Upper lobe of left lung (tissue), 6 donors: ENCODE measurements at regions not wholly inside any gene's neighbourhood (a gene's known extent, or its start where the extent isn't known, plus 50 kb on each side); places are given as distances from the start of the nearest gene placed in this dataset.

Source experiments
- ATAC-seq, 2 donors: fragments of 200-7000 bp; cut with Tn5 transposase; one replicate each; pipeline ENCODE4 v1.9.1; 2022; ENCODE audit warnings: mild to moderate bottlenecking in 2 of 2, moderate library complexity in 2 of 2; ENCODE audit not compliant: low FRiP score in 2 of 2
- DNase-seq, 2 donors: peaks; one replicate each; pipeline ENCODE4 v3.0.0-alpha.2; 2019 to 2020
- H3K27ac ChIP-seq, 4 donors: fragments of 200-600 bp; sonication (generic); one replicate each; pipeline ENCODE4 v1.5.1; 2016 to 2019
- H3K27me3 ChIP-seq, 4 donors: fragments of 200-600 bp; sonication (generic); one replicate each; pipeline ENCODE4 v1.5.1; 2017 to 2019
- H3K36me3 ChIP-seq, 4 donors: fragments of 200-600 bp; sonication (generic); one replicate each; pipeline ENCODE4 v1.5.1; 2016 to 2019
- H3K4me1 ChIP-seq, 4 donors: fragments of 200-600 bp; sonication (generic); one replicate each; pipeline ENCODE4 v1.5.1; 2018 to 2019
- H3K4me3 ChIP-seq, 4 donors: fragments of 200-600 bp; sonication (generic); one replicate each; pipeline ENCODE4 v1.5.1; 2017 to 2019; ENCODE audit warnings: mild to moderate bottlenecking in 2 of 4, moderate library complexity in 1 of 4
- H3K9me3 ChIP-seq, 4 donors: fragments of 200-600 bp; sonication (generic); one replicate each; pipeline ENCODE4 v1.5.1; 2018 to 2019
- CTCF ChIP-seq, 6 experiments: fragments of 450-650 bp in 4 of 6; fragments of 200-600 bp in 2 of 6; sonication (generic) in 2 of 6; IDR thresholded peaks; one replicate each; pipeline ENCODE4 v1.5.1; 2016 to 2019; ENCODE audit warnings: antibody characterized with exemption in 6 of 6
- EP300 ChIP-seq, 4 donors: sonication (generic); formaldehyde crosslinking; IDR thresholded peaks; one replicate each; pipeline ENCODE4 v1.5.1; 2017; ENCODE audit warnings: antibody characterized with exemption in 4 of 4, control low read depth in 2 of 4
- POLR2A ChIP-seq, 4 donors: fragments of 450-650 bp; IDR thresholded peaks; one replicate each; pipeline ENCODE4 v1.5.1; 2016 to 2017; ENCODE audit warnings: antibody characterized with exemption in 4 of 4, mild to moderate bottlenecking in 2 of 4
- POLR2AphosphoS5 ChIP-seq, 2 donors: sonication (generic); formaldehyde crosslinking; IDR thresholded peaks; one replicate each; pipeline ENCODE4 v1.5.1; 2017; ENCODE audit warnings: antibody characterized with exemption in 2 of 2
- WGBS, 2 donors: methylation state at CpG; one replicate each; pipeline ENCODE4 v1.1.5; 2017 to 2018; 5-methylcytosine and 5-hydroxymethylcytosine counted together
- donor health status: DM: no; HTN: no; CAD: no; lungs with moderate emphysema.
- donor health status: DM: no; HTN: yes; CAD: no; lungs with severe emphysema.

GRCh38 chr5:141800617-141801016 is 77.6 kb downstream of the PCDH1 start:
- Histone ChIP-seq H3K4me1 (peaks cover 13 to 20% (median 16%) of the 10 kb centered on the region in 4 donors), H3K27ac (no peak overlapping the region), H3K27me3 (no peaks in the 10 kb centered on the region), H3K4me3 (no peak overlapping the region), H3K36me3 (no peaks in the 10 kb centered on the region), H3K9me3 (no peaks in the 10 kb centered on the region)
- ATAC-seq (no peak), DNase-seq (no peak)
- WGBS, 2 donors, result 86 to 92% methylated on average over 6 of the region's 6 CpGs
- no peak for TF ChIP-seq CTCF (IDR thresholded peaks at IDR 0.05)
- TF ChIP-seq EP300 (IDR thresholded peaks at IDR 0.05), result no peak
- TF ChIP-seq POLR2AphosphoS5 (IDR thresholded peaks at IDR 0.05), result no peak
- no peak for TF ChIP-seq POLR2A (IDR thresholded peaks at IDR 0.05)

- peaks cover 8 to 12% (median 11%) of the 10 kb centered on the region in 4 donors for H3K4me1 ChIP-seq
- TF ChIP-seq POLR2AphosphoS5 (IDR thresholded peaks at IDR 0.05) (no peak), CTCF (IDR thresholded peaks at IDR 0.05) (no peak), EP300 (IDR thresholded peaks at IDR 0.05) (no peak), POLR2A (IDR thresholded peaks at IDR 0.05) (no peak)
- DNase-seq (no peak), ATAC-seq (no peak)
- no peaks in the 10 kb centered on the region for H3K27me3 ChIP-seq
- 69 to 76% methylated on average over 7 of the region's 7 CpGs for WGBS, 2 donors
- H3K27ac ChIP-seq, result no peak overlapping the region
- H3K9me3 ChIP-seq, result no peaks in the 10 kb centered on the region
- H3K4me3 ChIP-seq, result no peak overlapping the region
- H3K36me3 ChIP-seq, result no peaks in the 10 kb centered on the region
Measured at GRCh38 chr5:141799507-141800167, 78.6 kb downstream of the PCDH1 start.

- no peaks in the 10 kb centered on the region for H3K36me3 ChIP-seq
- TF ChIP-seq POLR2AphosphoS5 (IDR thresholded peaks at IDR 0.05), result no peak
- TF ChIP-seq EP300 (IDR thresholded peaks at IDR 0.05), result no peak
- no peak for TF ChIP-seq POLR2A (IDR thresholded peaks at IDR 0.05)
- no peak for TF ChIP-seq CTCF (IDR thresholded peaks at IDR 0.05)
- H3K9me3 ChIP-seq, result no peaks in the 10 kb centered on the region
- WGBS, 2 donors, result 0% methylated on average over 1 of the region's 1 CpG
- DNase-seq (no peak), ATAC-seq (no peak)
- no peak overlapping the region for H3K27ac ChIP-seq
- no peaks in the 10 kb centered on the region for H3K4me1 ChIP-seq
- no peak overlapping the region for H3K4me3 ChIP-seq
- no peaks in the 10 kb centered on the region for H3K27me3 ChIP-seq
Measured at GRCh38 chr5:141797425-141797824, 80.8 kb downstream of the PCDH1 start.

- H3K27ac ChIP-seq, result no peak overlapping the region
- ATAC-seq (no peak), DNase-seq (no peak)
- H3K9me3 ChIP-seq, result no peaks in the 10 kb centered on the region
- H3K27me3 ChIP-seq, result no peaks in the 10 kb centered on the region
- H3K4me3 ChIP-seq, result no peak overlapping the region
- TF ChIP-seq EP300 (IDR thresholded peaks at IDR 0.05) (no peak), POLR2AphosphoS5 (IDR thresholded peaks at IDR 0.05) (no peak), POLR2A (IDR thresholded peaks at IDR 0.05) (no peak), CTCF (IDR thresholded peaks at IDR 0.05) (no peak)
- H3K36me3 ChIP-seq, result no peaks in the 10 kb centered on the region
- WGBS, 2 donors, result 86 to 94% methylated on average over 5 of the region's 5 CpGs
- no peaks in the 10 kb centered on the region for H3K4me1 ChIP-seq
Measured at GRCh38 chr5:141795421-141795820, 82.8 kb downstream of the PCDH1 start.

GRCh38 chr5:141793881-141794280 is 84.3 kb downstream of the PCDH1 start:
- H3K27ac ChIP-seq, result no peak overlapping the region
- H3K9me3 ChIP-seq, result no peaks in the 10 kb centered on the region
- TF ChIP-seq CTCF (IDR thresholded peaks at IDR 0.05), result no peak
- no peak for TF ChIP-seq POLR2AphosphoS5 (IDR thresholded peaks at IDR 0.05)
- TF ChIP-seq EP300 (IDR thresholded peaks at IDR 0.05), result no peak
- no peak for TF ChIP-seq POLR2A (IDR thresholded peaks at IDR 0.05)
- 74 to 77% methylated on average over 4 of the region's 4 CpGs for WGBS, 2 donors
- ATAC-seq (no peak), DNase-seq (no peak)
- H3K4me1 ChIP-seq, result no peaks in the 10 kb centered on the region
- no peaks in the 10 kb centered on the region for H3K36me3 ChIP-seq
- H3K27me3 ChIP-seq, result no peaks in the 10 kb centered on the region
- H3K4me3 ChIP-seq, result no peak overlapping the region
